ENCODE measurements at regions not wholly inside any gene's neighbourhood (a gene's known extent, or its start where the extent isn't known, plus 50 kb on each side); places are given as distances from the start of the nearest gene placed in this dataset.
A peak's percentile ranks its signal among the peaks of the same experiment; 100 is the strongest.
"Not testable (repeated sequence)": the region's sequence is repeated elsewhere in the genome, so short reads cannot be mapped to it uniquely, and the experiment has no call there.

DNA sequence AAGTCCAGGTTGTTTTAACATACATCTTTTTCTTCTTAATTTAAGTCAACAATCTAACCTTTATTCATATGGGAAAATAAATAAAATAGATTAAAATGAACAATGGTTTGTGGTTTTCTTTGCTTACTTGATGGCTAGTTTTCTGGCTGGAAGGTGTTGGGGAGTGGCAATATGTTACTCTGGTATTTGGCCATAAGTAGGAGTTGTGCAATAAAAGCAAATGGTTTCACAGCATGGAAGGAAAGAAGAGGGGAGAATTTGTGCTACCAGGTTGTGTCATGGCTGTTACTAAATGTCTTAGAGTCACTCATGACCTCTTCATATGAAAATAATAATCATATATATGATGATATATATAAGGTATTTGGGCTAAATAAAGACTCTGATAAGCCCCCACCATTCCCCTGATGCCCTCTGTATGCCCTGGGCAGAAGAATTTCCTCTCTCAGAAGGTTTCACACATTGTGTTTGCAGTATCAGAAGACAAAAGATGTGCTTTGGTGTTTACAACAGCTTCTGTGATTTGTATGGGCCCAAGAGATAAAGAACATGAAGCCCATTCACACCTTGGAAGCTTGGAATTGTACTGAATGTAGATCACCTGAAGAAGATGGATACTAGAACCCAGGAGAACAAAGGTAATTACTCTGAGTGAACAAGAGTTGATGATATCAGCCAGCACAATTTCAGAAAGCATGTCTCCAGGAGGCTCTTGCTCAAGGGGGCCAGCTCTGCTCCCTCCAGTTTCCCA, 160.9 kb downstream of the ALG10B start:
- no peak for DNase-seq (ENCODE audit: low spot score)

DNA sequence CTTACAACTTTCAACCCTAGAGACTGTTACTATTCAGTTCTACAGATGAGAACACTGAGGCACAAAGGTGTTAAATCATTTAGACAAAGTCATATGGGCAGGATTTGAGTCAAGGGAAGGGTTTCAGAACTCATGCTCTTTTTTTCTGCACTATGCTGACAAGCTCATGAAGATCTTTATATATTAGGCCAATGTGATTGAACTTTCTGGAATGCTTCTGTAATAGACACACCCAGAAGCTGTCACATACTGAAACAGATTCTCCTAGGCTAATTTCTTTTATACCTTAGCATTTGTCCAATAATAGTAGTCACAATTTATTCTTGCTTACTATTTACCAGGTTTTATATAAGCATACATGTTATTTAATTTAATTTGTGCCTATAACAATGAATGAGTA, 164.0 kb downstream of the ALG10B start:
- FAIRE-seq: no peak
- no peak for DNase-seq (ENCODE audit: low spot score)

More for the DNA sequence above, 160.9 kb downstream of the ALG10B start:
- FAIRE-seq: no peak

DNA sequence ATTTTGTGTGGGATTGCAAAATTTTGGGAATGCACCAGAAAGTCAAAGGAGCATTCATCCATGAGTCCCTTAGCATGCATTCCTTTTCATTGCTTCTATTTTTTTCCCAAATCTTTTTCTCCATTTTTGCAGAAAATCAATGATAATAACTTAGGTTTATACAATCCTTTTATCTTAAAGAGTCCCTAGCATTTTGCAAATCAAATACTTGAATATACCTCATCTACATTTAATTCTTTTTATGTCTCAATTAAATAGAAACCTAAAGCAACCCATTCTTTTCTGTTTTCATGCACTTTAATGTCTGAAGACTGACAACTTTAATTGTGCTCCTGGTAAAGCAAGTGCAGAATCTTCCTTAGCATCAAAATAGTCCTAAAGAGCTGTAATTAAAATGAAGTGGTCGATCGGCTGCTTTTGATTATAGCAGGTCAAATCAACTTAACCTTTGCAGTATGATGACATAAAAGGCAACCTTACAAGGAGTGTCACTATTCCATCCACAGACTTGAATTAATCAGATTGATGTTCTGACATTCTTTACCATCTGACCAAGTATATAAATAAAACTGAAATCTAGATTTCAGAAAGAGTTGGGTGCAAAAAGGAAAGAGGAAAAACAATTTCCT, 168.4 kb downstream of the ALG10B start:
- no peak for FAIRE-seq
- DNase-seq (ENCODE audit: low spot score): no peak

DNA sequence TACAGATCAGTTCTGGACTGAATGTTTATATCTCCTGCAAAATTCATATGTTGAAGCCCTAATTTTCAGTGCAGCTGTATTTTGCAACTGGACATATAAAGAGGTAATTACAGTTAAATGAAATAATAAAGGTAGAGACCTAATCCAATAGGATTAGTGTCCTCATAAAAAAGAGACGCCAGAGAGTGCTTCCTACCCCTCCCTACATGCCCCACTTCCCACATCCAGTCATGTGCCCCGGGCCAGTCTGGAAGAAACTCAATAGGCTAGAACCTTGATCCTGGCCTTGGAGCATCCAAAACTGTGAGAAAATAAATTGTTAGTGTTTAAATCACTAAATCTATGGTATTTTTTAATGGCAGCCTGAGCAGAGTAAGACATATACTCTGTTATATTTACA, 172.3 kb downstream of the ALG10B start:
- DNase-seq (ENCODE audit: low spot score) (no peak), FAIRE-seq (no peak)

DNA sequence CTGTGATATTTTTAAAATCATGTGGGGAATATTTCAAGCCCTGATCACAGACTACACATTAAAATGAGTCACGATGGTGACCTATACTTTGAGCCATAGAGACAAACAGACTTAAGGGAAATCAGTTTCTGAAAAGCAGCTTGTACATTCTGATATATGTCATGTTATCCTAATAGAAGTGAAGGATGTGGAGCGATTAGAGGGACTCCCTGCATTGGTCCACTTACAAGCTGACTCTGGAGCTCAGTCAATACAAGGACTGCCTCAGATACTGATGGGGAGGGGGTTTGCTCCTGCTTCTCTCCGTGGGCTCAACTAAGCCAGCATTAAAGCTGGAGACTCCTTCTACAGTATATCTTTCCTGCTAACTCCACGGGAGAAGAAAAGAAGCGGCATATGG, 173.5 kb downstream of the ALG10B start:
- no peak for FAIRE-seq
- DNase-seq (ENCODE audit: low spot score): no peak

DNA sequence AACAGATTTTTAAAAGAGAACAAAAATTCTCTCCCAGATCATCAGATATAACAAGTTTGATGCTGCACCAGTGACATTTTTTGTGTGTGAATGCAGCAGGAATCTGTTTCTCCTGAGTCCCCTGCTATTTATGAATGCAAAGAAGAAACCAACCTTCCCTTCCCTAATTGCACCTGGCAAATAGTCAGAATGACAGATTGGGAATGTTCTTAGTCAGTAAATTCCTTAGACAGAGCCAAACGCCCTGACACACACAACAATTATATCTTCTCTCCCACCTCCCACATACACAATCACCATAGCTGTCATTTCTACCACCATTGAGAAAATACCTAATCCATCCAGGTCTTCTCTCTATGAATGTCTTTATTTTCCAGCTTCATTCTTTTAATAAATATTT, 174.4 kb downstream of the ALG10B start:
- FAIRE-seq (no peak), DNase-seq (ENCODE audit: low spot score) (no peak)

DNA sequence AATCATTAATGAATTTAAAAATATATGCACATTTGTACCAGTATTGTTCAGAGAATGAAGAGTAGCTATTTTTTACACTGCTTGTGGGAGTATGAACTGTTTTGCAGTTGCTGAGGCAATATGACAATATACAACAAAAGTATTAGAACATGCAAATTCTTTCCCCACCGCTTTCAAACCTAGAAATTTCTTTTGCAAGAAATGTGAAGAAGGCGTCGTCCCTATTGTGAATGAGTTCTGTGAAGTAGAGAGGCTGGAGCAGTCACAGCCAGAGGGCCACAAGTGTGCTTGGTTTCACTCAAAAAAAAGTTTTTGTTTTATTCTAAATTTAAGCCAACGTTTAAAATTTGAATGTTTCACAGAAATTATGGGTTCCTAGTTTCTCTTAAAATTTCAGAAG, 184.9 kb downstream of the ALG10B start:
- DNase-seq (ENCODE audit: low spot score) (no peak), FAIRE-seq (no peak)

DNA sequence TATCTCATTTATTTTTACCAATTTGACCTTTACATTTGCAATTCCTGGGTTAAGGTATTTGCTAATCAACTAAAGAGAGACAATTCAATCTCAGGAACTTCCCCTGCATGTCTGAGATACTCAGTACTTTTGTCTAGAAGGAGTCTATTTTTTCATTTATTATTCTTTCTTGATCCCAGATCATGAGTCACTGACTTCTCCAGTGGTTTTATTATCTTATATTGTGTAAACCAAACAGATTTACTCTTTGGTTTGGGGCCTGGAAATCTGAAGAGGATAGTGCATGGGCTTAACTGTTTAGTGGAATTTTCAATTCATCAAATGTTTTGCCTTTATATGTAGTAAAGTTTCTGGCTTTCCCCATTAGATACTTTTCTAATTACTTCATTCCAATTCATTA, 185.4 kb downstream of the ALG10B start:
- FAIRE-seq: no peak
- no peak for DNase-seq (ENCODE audit: low spot score)

DNA sequence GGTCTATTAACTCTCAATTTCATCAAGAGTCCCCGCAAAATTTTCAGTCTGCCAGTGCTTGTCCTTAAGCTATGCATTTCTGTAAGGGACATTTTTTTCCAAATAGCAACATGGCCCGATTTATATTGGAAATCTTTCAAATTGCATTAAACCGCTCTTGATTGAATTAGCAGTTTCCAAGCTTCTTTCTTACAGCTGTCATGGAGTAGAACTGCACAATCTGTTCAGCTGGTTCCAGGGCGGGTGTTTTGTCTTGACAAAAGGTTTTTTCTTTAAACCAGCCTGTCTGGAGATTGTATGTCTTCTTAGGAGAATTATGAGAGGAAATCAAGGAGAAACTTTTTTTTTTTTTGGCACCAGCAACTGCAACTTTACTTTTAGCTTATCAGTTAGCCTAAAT, 185.8 kb downstream of the ALG10B start:
- no peak for DNase-seq (ENCODE audit: low spot score)
- FAIRE-seq: no peak

DNA sequence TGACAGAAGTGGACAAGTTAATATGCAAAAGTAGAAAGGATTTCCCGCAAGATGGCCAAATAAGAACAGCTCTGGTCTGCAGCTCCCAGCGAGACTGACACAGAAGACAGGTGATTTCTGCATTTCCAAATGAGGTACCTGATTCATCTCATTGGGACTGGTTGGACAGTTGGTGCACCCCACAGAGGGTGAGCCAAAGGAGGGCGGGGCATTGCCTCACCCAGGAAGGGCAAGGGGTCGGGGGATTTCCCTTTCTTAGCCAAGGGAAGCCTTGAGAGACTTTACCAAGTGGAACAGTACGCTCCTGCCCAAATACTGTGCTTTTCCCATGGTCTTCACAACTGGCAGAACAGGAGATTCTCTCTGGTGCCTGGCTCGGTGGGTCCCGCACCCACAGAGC, 191.3 kb downstream of the ALG10B start:
- FAIRE-seq (no peak), DNase-seq (ENCODE audit: low spot score) (no peak)

DNA sequence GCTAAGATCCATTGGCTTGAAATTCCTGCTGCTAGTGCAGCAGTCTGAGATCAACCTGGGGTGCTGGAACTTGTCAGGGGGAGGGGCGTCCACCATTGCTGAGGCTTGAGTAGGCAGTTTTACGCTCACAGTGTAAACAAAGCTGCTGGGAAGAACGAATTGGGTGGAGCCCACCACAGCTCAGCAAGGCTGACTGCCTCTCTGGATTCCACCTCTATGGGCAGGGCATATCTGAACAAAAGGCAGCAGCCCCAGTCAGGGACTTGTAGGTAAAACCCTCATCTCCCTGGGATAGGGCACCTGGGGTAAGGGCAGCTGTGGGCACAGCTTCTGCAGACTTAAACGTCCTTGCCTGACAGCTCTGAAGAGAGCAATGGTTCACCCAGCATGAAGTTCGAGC, 191.7 kb downstream of the ALG10B start:
- no peak for FAIRE-seq

DNA sequence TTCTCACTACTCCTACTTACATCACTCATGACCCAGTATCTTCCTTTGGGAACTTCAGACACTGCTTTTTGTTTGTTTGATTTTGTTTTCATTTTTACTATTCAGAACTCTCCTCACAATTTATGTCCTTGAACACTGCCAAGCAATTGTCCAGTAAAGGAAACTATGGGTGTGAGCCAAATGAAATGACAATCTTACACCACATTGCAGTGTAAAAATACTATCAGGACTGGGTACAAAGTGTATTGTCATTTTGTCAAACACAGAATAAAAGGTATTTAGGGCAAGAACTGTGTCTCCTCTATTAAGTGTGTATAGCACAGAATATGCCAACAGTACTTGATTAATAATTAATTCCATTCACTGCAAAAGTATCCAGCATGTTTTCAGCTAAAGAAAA, 199.3 kb downstream of the ALG10B start:
- no peak for FAIRE-seq

More for the DNA sequence above, 191.7 kb downstream of the ALG10B start:
- DNase-seq (ENCODE audit: low spot score): no peak

DNA sequence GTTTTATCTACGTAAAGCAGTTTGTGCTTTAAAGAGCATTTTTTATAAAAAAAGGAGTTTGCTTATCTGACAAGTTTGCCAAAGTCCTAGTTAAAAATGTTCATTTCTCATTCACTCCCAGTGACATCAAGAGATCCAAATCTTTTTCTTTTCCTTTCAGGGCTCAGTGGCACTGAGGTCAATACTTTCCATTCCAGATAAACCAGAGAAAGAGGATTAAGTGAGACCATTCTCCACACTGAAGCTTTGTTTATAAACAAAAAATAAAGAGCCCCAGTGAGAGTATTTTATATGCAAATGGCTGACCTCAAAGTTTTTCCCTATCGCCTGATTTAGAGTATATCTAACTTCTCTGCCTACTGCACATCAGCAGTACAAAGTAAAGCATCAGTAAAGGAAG, 199.8 kb downstream of the ALG10B start:
- FAIRE-seq: no peak
- DNase-seq (ENCODE audit: low spot score): no peak

More for the DNA sequence above, 199.3 kb downstream of the ALG10B start:
- no peak for DNase-seq (ENCODE audit: low spot score)

DNA sequence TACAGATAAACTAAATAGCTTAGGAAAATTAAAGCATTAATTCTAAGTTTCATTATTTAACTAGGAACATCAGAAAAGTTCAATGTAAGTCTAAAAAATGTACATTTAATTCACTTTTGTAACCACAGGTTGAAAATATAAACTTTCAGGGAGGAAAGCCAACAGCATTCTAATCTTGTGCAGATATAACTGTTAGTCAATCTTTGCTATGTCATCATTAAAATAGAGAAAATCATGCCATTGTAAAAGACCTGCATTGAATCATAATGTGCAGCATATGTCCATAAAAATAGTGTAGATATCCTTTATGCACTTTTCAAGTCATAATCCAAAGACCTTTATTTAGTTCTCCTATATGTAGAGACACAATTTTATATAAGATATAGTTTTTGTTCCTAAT, 207.3 kb downstream of the ALG10B start:
- DNase-seq (ENCODE audit: low spot score) (no peak), FAIRE-seq (no peak)

DNA sequence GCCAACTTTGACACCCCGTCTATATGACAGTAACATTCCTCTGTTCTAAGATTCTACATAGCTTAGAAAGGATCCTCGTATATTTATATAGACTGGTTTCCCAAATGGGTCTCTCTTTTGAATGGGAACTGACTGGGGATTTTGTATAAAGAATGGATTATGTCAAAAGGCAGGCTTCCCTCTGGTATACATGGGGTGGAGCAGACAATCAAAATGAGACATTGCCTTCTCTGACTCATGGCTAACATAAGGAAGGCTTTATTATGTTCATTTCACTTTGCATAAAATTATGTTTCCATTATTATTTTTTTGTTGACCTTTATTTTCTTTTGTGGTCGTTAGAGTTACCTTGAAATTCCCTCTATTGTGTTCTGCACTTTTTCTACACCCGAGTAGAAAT, 211.1 kb downstream of the ALG10B start:
- no peak for FAIRE-seq
- no peak for DNase-seq (ENCODE audit: low spot score)

DNA sequence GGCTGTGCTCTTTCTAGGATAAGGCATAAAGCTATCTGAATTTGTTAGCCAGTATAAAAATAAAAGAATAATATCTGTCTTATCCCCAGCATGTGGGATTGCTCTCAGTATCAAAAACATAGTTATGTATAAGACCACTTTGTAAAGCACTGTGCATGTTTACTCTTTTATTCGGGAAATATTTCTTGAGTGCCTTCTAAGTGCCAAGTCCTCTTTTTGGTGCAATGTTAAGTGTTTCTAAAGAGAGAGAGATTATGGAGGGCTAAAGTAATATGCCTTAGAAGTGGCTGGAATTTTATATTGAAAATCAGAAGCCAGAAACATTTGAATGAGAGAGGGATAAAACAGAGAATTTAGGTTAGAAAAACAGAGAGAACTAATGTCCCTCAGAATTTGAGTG, 212.0 kb downstream of the ALG10B start:
- DNase-seq (ENCODE audit: low spot score) (no peak), FAIRE-seq (no peak)

DNA sequence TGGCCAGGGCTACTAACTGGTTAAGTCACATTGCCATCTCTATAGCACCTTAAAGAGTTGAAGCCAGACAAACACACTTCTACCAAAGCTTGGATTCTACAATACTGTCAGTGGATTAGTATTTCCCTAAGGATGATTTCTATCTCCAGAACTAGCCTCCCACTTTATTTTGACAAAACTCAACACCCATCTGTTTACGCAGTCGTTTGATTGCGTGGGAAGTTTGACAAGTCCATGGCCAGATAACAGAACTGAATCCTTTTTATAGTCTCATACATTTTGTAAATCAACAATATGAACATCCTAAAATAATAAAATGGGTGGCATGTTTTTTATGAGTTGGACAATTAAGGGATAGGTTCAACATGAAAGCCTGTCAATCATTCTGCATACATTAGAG, 212.7 kb downstream of the ALG10B start:
- DNase-seq (ENCODE audit: low spot score); FAIRE-seq: not testable (repeated sequence)

DNA sequence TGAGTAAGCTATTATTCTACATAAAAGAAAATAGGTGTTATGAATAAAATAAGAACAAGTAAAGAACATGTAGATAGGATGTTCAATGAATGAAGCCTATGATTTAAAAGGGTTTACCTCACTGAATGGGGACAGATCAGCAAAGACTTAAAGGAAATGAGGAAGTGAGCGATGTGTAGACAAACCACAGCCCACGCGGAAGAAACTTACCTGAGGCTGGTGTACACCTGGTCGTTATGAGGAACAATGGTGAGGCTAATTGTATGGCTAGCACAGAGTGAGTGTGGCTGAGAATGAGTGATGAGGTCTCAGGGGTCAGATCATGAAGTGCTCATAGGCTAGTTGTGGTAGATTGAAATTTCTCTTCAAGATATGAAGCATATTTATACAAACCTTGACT, 221.7 kb downstream of the ALG10B start:
- FAIRE-seq (no peak), DNase-seq (ENCODE audit: low spot score) (no peak)

DNA sequence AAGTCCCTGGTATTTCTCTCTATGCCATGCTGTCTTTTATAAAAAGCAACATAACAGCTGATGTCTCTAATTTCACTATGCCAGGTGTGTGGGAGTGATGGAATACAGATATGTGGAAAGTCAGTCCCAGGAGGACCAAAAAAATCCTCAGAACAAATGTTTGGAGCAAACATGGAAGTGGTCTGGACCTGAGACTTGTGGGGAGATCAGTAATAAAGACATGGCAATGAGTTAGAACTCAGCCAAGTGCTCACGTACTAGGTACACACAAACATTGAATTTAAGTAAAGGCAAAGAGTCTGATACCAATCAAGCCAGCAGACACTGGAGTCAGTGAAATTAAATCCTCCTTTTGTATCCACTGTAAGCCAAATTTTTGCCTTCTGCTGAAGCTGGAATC, 223.6 kb downstream of the ALG10B start:
- no peak for FAIRE-seq

DNA sequence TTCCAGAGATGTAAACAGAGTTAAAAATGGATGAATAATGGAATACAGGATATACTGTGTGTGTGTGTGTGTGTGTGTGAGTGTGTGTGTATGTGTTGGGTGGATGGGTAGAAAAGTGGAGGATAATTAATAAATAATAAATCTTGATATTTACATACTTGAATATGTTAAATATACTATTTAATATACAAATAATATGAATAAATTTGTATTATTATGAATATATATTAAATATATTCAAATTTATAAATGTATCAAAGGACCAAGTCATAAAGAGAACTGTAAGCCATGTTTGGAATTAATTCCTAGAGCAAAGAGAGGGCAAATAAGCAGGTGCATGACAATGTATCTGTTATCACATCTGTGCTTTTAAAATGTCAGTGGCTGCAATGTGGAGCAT, 225.3 kb downstream of the ALG10B start:
- peak; percentile 56 for FAIRE-seq
- DNase-seq (ENCODE audit: low spot score): no peak

More for the DNA sequence above, 223.6 kb downstream of the ALG10B start:
- no peak for DNase-seq (ENCODE audit: low spot score)

DNA sequence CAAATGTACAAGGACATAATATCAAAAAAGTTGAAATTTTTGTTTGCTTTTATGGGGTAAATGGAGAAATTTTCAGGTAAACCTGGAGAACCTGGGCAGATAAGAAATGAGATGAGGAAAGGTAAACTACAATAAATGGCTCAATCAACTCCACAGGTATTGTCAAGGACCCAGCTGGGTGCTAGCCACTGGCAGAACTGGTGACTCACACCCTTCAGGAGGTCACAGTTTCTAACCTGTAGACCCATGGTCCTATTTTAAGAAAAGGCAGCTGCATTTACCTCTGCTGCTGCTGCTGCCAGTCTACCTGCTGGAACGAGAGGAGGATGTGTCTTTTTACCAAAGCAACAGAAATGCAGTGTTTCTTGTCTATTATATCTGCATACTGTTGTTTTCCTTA, 226.6 kb downstream of the ALG10B start:
- no peak for FAIRE-seq
- DNase-seq (ENCODE audit: low spot score): no peak

DNA sequence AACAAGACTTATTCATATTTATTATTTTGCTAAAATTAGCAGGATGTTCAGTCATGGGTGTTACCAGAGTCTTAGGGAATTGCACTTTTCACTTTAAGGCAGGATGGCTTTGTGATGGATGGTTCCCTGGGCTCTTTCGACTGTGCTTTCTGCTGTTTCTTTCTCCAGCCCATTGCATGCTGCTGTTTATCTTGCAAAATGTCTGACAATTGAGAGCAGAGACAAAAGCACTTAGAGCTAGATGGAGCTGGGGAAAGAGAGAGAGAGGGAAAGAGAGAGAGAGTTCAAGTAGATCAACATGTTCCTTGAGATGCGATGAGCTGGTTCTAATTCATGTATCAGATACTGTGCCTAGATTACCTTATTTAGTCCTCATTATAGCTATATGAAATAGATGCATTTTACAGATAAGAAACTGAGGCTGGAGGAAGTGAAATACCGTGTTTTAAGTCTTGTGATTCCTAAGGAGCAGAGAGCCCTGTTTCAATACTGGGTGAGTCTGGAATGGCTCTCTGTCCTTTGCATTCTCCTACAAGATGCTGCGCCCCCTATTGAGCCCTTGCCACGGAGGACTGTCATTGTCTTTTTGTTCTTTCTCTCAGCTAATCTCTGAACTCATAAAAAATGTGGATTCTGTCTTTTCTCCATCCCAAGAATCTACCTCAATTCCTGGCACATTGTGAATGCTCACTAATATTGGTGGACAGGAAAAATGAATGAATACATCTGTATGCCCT, 227.9 kb downstream of the ALG10B start:
- peak; percentile 27 for FAIRE-seq
- no peak for DNase-seq (ENCODE audit: low spot score)

DNA sequence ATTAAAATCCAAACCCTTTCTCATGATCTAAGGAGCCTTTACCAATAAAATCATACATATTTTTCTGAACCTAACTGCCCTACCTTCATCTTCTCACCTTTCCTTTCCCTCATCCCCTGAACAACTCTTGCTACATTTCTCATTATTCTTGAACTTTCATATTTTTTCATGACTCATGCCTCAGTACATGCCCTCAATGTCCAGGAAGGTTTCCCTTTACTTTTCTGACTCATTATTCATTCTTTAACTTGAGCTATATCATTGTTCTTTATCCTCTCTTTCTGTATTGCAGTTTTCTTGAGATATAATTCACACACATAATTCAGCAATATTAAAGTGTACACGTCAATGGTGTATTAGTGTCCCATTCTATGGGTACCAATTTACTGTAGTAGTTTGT, 231.0 kb downstream of the ALG10B start:
- DNase-seq (ENCODE audit: low spot score) (no peak), FAIRE-seq (no peak)

Measured in urothelium cell line (cell line).